ENCODE measurements at regions not wholly inside any gene's neighbourhood (a gene's known extent, or its start where the extent isn't known, plus 50 kb on each side); places are given as distances from the start of the nearest gene placed in this dataset.

- no peak for DNase-seq (ENCODE audit: low read depth)
Observed at GRCh38 chr15:46644501-46645481, 1010.0 kb downstream of the SQOR start.

DNA sequence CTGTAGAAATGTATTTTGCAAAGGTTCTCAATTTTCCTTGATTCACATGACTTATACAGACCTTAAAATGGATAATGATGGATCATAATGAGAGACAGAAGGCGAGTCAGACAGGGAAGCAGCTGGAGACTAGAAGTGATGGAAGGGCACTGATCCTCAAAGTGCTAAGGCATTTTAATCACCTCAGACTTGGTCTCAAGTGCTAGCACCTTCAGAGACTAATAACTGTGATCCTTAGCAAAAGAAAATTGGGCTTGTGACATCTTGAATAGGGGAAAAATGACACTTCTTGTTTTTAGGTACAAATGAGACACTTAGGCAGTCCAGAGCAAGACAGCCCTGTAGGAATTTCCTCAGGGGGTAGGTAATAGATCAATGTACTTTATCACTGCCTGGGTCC lies 1011.7 kb downstream of the SQOR start:
- DNase-seq (ENCODE audit: low read depth) = no peak

- no peak for DNase-seq (ENCODE audit: low read depth)
Observed at GRCh38 chr15:46647046-46647445, 1012.2 kb downstream of the SQOR start.

DNA sequence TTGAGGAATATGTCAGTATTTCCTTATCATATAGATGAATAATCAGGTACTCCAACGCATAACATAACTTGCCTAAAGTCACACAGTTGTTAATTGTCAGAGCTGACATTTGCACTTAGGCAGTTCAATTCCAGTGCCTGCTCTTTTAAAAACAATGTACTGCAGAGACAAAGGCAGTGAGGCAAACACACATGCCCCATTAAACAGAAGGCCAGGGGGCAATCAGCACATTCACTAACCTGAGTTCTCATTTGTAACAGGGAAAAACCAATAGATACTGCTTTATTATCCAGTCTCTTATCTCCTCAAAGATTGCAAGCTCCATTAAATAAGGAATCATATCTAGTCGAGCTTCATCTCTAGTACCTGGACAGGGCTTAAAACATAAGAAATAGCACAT lies 1017.4 kb downstream of the SQOR start:
- DNase-seq (ENCODE audit: low read depth) = no peak

GRCh38 chr15:46654993-46655392 lies 1020.2 kb downstream of the SQOR start:
- no peak for DNase-seq (ENCODE audit: low read depth)

DNA sequence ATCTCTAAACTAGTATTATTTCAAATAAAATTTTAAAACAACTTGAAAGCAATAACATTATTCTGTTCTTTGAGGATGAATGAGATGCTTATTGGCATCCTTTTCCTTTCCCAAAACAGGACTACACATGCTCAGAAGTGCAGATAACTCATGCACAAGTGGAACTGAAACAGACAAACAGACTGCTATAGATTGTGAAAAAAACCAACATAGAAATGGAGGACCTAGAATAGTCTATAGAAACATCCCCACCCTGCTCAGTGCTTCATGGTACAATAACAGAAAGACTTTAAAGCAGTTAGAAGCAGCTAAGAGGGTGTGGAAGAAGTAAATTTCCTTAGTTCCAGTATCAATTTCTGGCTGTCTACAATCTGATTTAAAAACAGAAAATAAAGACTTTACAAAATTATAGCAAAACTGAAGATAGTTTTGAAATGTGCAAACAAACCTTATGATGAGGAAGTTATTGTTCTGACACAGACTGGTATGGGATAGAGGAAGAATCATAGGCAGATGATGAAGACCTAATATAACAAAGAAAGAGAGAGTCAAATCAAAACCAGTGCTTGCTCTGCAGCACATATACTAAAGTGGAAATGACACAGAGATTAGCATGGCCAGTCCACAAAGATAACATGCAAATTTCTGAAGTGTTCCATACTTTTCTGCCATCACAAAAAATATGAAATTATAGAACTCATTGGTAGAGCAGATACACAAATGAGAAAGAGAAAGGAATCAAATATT lies 1025.4 kb downstream of the SQOR start:
- no peak for DNase-seq (ENCODE audit: low read depth)

GRCh38 chr15:46670258-46670657 lies 1035.4 kb downstream of the SQOR start:
- no peak for DNase-seq (ENCODE audit: low read depth)

DNA sequence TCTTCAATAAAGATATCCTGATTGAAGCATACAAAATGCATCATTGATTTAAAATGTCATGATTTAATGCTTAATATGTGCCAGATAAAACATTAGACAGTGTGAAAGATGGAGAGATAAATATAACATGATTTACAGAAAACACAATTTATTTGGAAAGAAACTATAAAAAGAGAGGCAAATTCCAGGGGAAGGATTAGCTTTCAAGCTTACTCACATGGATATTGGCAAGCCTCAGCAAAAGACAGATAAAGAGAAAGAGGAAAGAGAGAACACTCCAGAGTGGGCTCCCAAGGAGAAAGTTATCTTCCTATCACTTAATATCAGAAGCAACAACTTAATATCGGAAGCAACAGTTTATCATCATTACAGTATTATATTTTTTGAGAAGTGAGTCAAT lies 1036.5 kb downstream of the SQOR start:
- DNase-seq (ENCODE audit: low read depth) = no peak

DNA sequence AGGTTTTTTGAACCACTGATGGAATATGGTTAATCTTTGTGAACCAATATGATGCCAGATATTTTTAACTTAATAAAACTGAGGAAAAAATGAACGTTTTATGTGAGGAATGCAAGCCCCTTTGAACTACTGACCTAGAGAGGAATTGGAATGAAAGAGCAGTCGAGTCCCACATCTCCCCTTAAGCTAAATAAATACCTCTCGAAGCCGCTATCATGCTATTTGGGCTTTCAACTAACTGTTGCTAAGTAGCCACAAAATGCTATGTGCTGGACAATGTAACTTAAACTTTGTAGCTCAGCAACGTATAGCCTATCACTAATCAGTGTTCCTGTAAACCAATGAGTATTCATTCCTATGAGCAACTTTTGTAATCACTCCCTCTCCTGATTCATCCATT lies 1037.2 kb downstream of the SQOR start:
- no peak for DNase-seq (ENCODE audit: low read depth)

DNA sequence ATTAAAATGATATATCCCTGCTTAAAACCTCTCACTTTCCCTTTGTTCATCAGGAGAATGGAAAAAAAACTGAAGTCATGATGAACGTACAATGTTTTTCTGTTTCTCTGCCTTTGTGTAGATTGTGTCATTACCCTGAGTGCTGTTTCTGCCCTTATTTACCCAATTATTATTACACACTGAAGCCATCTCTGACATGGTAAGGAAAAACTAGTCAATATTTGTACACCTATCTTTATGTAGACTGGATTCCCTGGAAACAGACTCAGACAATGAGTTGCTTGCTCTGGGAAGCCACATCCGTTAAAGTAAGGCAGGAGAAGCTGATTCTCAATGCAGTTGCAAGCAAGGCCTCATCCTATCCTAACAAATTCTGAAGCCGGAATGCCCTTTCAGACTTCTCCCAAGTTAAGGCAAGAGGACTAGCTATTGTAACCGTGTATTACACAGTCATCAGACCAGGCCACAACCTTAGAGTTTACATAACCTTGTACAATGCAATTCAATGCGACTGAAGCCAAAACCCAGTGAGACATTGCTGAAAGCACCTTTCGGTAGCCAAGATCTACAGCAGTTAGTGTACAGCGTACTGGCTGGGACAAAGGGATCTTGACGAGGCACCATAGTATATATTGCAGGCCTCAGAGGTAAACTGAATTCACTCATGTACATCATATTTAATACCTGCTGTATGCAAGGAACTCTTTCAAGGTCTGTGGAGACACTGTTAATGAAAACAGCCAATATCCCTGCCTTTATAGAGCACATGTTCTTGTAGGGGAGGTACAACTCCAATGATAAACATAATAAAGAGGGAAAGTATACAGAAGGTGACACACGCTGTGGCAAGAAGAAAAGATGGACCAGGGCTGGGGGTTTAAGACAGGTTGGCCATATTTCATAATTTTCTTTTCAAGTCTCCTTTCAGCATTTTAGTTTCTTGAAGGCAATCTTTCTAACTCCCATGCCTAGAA lies 1040.8 kb upstream of the SEMA6D start:
- DNase-seq (ENCODE audit: low read depth) = no peak

DNA sequence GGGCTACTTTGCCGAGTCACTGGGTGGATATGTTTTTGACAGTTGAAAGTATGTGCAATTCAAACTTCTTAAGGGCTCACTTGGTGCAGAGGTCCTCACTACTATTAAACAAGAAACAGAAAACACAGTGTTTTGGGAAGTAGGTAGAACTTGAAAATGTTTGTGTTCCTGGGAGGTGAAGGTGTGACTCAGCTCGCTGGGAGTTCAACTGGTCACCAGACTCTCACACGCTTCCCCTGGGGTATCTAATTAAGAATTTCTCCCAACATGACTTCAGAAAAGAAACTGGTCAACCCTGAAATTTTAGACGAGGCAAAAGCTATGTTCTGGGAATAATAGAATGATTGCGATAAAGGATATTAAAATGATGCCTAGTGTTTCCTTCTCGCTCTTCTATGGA lies 1039.8 kb upstream of the SEMA6D start:
- no peak for DNase-seq (ENCODE audit: low read depth)

- no peak for DNase-seq (ENCODE audit: low read depth)
Observed at GRCh38 chr15:46681901-46682300, 1035.4 kb upstream of the SEMA6D start.

GRCh38 chr15:46682969-46683791 lies 1034.1 kb upstream of the SEMA6D start:
- DNase-seq (ENCODE audit: low read depth) = no peak

DNA sequence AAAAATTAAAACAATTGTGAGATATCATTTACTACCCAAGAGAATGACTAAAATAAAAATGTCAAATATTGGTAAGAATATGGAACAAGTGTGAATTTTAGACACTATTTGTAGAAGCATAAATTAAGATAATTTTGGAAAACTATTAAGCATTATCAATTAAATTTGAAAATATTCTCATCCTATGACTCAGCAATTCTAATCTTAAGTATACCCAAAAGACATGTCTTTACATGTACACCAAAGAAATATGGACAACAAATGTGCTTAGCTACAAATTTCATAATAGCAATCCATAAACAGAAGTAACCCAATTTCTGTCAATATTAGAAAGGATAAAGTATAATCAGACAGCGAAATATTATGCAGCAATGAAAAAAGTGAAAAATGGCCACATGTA lies 1032.2 kb upstream of the SEMA6D start:
- no peak for DNase-seq (ENCODE audit: low read depth)

GRCh38 chr15:46685681-46686080 lies 1031.6 kb upstream of the SEMA6D start:
- no peak for DNase-seq (ENCODE audit: low read depth)

DNA sequence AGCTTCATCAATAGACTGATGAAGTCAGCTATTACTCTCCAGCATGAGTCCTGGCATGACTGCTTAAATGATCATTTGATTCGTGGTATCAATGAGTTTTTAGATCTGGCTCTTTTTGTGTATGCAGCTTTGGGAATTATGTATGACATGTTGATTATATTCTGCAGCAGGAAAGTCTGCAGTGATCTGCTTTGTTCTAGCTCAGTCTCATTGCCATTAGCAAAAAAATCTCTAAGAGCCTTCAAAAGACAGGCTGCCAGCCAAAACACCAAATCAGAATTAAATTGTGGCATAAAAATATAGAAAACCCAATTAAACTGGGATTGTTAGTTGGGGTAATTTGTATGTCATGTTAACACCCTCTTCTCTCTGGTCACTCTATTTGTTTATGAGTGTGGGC lies 1021.0 kb upstream of the SEMA6D start:
- no peak for DNase-seq (ENCODE audit: low read depth)

DNA sequence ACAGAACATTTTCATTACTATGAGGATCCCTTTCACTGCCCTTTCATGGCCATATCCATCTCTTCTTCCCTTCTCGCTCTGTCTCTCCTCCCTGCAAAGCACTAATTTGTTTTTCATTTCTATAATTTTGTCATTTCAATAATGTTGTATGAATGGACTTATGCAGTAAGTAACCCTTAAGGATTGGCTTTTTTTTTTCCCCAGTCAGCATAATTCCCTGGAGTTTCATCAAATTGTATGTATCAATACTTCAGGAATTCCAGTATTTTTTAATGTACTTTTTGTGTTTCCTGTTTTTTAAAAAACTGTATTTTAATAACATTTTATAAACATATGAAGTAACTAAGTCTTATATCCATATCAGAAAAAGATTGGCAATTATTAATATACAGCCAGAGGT lies 1016.0 kb upstream of the SEMA6D start:
- no peak for DNase-seq (ENCODE audit: low read depth)

- no peak for DNase-seq (ENCODE audit: low read depth)
Observed at GRCh38 chr15:46701896-46702295, 1015.4 kb upstream of the SEMA6D start.

DNA sequence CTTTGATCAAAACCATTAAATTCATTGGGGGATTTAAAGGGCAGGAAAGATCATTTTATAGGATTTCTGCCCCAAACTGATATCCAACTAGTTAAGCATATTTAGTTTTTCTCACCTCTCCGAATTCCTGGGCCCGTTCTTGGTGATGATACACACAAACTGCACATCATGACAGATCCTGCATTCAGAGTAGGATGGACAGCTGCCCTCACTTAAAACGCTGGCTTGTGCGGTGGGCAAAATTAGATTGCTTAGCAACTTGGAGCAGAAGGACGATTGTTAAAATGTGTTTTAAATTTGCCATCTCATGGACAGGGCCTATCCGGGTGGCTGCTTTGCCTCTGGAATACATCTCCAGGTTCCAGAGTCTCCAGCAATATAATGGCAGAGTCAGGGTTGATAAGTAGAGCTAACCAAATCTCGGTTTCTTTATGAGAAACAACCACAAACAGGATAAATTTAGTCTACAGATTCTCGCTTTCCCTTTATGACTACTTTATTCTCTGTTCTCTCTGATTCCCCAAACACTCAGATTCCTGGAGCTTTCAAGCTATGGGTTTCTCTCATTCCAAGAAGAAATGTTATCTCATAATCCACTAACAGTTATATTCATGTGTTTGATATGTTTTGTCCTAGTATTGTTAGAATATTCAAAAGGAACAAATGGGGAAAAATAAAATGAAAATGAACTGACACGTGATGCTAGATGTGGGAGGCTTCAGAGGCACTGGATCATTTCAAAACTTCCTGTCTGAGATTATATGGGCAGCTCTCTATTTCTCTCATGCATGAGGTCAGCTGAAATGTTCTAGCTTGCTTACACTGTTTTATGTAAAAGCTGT lies 1014.1 kb upstream of the SEMA6D start:
- no peak for DNase-seq (ENCODE audit: low read depth)
